DMS53 treated with DMSO at 0.1 percent for 48 hours (cell line): ENCODE measurements at regions not wholly inside any gene's neighbourhood (a gene's known extent, or its start where the extent isn't known, plus 50 kb on each side); places are given as distances from the start of the nearest gene placed in this dataset.
"Not testable (repeated sequence)": the region's sequence is repeated elsewhere in the genome, so short reads cannot be mapped to it uniquely, and the experiment has no call there.

Experiments
- DNase-seq: peaks from one replicate; lab custom pipeline; 2025; ENCODE audit not compliant: unreplicated experiment; lab: John Stamatoyannopoulos, UW

- DNase-seq = not testable (repeated sequence)
Observed at GRCh38 chr7:106713452-106713851, 52.5 kb upstream of the CCDC71L start.

- DNase-seq = not testable (repeated sequence)
Observed at GRCh38 chr7:106714590-106715442, 53.9 kb upstream of the CCDC71L start.

GRCh38 chr7:106715730-106716129 lies 54.8 kb upstream of the CCDC71L start:
- no peak for DNase-seq

- no peak for DNase-seq
Observed at GRCh38 chr7:106717254-106717954, 56.4 kb upstream of the CCDC71L start.

GRCh38 chr7:106717955-106718871 lies 57.3 kb upstream of the CCDC71L start:
- DNase-seq = peak; percentile 65

GRCh38 chr7:106720641-106721040 lies 59.7 kb upstream of the CCDC71L start:
- no peak for DNase-seq

GRCh38 chr7:106721816-106722785 lies 61.1 kb upstream of the CCDC71L start:
- no peak for DNase-seq

GRCh38 chr7:106723398-106723797 lies 62.4 kb upstream of the CCDC71L start:
- no peak for DNase-seq

- DNase-seq = peak; percentile 55
Observed at GRCh38 chr7:106729720-106730385, 68.9 kb upstream of the CCDC71L start.

GRCh38 chr7:106731187-106731586 lies 70.2 kb upstream of the CCDC71L start:
- no peak for DNase-seq

GRCh38 chr7:106731646-106732444 lies 70.9 kb upstream of the CCDC71L start:
- DNase-seq = no peak

- DNase-seq = no peak
Observed at GRCh38 chr7:106735637-106736036, 74.7 kb upstream of the CCDC71L start.

- DNase-seq = no peak
Observed at GRCh38 chr7:106736123-106736507, 75.2 kb upstream of the CCDC71L start.

- peak; percentile 69 for DNase-seq
Observed at GRCh38 chr7:106736508-106737201, 75.7 kb upstream of the CCDC71L start.

GRCh38 chr7:106737202-106737562 lies 76.2 kb upstream of the CCDC71L start:
- peak; percentile 16 for DNase-seq

GRCh38 chr7:106740806-106741205 lies 79.8 kb upstream of the CCDC71L start:
- no peak for DNase-seq

GRCh38 chr7:106744563-106745091 lies 83.7 kb upstream of the CCDC71L start:
- no peak for DNase-seq

GRCh38 chr7:106747301-106747700 lies 86.3 kb upstream of the CCDC71L start:
- not testable (repeated sequence) for DNase-seq
